HCT116 (cell line): ENCODE measurements at regions not wholly inside any gene's neighbourhood (a gene's known extent, or its start where the extent isn't known, plus 50 kb on each side); places are given as distances from the start of the nearest gene placed in this dataset.
"Not testable (repeated sequence)": the region's sequence is repeated elsewhere in the genome, so short reads cannot be mapped to it uniquely, and the experiment has no call there.

Experiments
- CEBPB ChIP-seq: IDR thresholded peaks from 2 replicates; pipeline ENCODE4 v1.6.1; 2012; ENCODE audit warnings: low read depth
- POLR2A ChIP-seq: IDR thresholded peaks from 2 replicates; pipeline ENCODE4 v1.7.0; 2011; ENCODE audit warnings: borderline replicate concordance; ENCODE audit not compliant: insufficient read depth, insufficient read length; ENCODE audit errors: extremely low read depth

DNA sequence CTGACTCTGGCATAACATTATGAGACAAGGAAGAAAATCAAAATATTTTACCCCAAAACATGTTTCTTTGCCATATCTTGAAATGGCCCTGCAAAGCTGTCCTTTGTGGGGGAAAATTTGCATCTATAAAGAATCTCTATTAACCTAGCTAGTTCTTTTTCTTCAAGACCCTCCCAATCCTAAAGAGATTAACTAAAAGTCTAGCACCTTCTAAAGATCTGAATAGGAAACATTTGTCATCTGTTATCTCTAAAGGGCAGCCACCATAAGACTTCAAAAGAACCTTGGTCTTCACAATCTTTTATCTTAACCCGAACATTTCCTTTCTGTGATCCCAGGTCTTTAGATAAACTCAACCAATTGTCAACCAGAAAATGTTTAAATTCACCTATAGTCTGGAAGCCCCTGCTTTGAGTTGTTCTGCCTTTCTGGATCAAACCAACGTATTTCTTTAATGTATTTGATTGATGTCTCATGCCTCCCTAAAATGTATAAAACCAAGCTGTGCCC lies 196.9 kb upstream of the ARL4C start:
- TF ChIP-seq CEBPB, POLR2A: not testable (repeated sequence)
